ENCODE measurements at regions not wholly inside any gene's neighbourhood (a gene's known extent, or its start where the extent isn't known, plus 50 kb on each side); places are given as distances from the start of the nearest gene placed in this dataset.

- TF ChIP-seq CTCF (conservative IDR thresholded peaks at IDR 0.05) = no peak
- no peak overlapping the region for H3K4me3 Mint-ChIP-seq
- no peak for DNase-seq (ENCODE audit: low read depth, low spot score)
- peaks cover 3% of the 10 kb centered on the region for H3K36me3 Mint-ChIP-seq (ENCODE audit: low read depth)
- H3K27ac Mint-ChIP-seq (ENCODE audit: unreplicated experiment) = no peak overlapping the region
- no peaks in the 10 kb centered on the region for H3K27me3 Mint-ChIP-seq (ENCODE audit: low read depth)
- no peaks in the 10 kb centered on the region for H3K4me1 Mint-ChIP-seq
- H3K9me3 Mint-ChIP-seq = peaks cover 2% of the 10 kb centered on the region
Observed at GRCh38 chr6:23989885-23990533, 136.0 kb upstream of the NRSN1 start.

- Mint-ChIP-seq H3K36me3 (ENCODE audit: low read depth) (peaks cover 3% of the 10 kb centered on the region), H3K27ac (ENCODE audit: unreplicated experiment) (no peak overlapping the region), H3K9me3 (peaks cover 4% of the 10 kb centered on the region), H3K27me3 (ENCODE audit: low read depth) (no peaks in the 10 kb centered on the region), H3K4me3 (no peak overlapping the region), H3K4me1 (no peaks in the 10 kb centered on the region)
- TF ChIP-seq CTCF (conservative IDR thresholded peaks at IDR 0.05) = no peak
- DNase-seq (ENCODE audit: low read depth, low spot score) = no peak
Observed at GRCh38 chr6:23994013-23994412, 132.0 kb upstream of the NRSN1 start.

GRCh38 chr6:24004062-24004461, 122.0 kb upstream of the NRSN1 start:
- H3K4me3 Mint-ChIP-seq = no peak overlapping the region
- no peak for TF ChIP-seq CTCF (conservative IDR thresholded peaks at IDR 0.05)
- H3K27me3 Mint-ChIP-seq (ENCODE audit: low read depth) = no peaks in the 10 kb centered on the region
- no peak for DNase-seq (ENCODE audit: low read depth, low spot score)
- H3K27ac Mint-ChIP-seq (ENCODE audit: unreplicated experiment) = no peak overlapping the region
- no peaks in the 10 kb centered on the region for H3K9me3 Mint-ChIP-seq
- no peaks in the 10 kb centered on the region for H3K36me3 Mint-ChIP-seq (ENCODE audit: low read depth)
- peaks cover 11% of the 10 kb centered on the region for H3K4me1 Mint-ChIP-seq

GRCh38 chr6:24004659-24005058, 121.4 kb upstream of the NRSN1 start:
- Mint-ChIP-seq H3K4me3 (no peak overlapping the region), H3K27ac (ENCODE audit: unreplicated experiment) (no peak overlapping the region), H3K9me3 (no peaks in the 10 kb centered on the region), H3K27me3 (ENCODE audit: low read depth) (no peaks in the 10 kb centered on the region), H3K4me1 (peaks cover 17% of the 10 kb centered on the region), H3K36me3 (ENCODE audit: low read depth) (no peaks in the 10 kb centered on the region)
- no peak for DNase-seq (ENCODE audit: low read depth, low spot score)
- TF ChIP-seq CTCF (conservative IDR thresholded peaks at IDR 0.05) = no peak

GRCh38 chr6:24006254-24006653, 119.8 kb upstream of the NRSN1 start:
- Mint-ChIP-seq H3K9me3 (peaks cover 2% of the 10 kb centered on the region), H3K4me3 (no peak overlapping the region), H3K4me1 (peaks cover 33% of the 10 kb centered on the region), H3K27ac (ENCODE audit: unreplicated experiment) (no peak overlapping the region), H3K36me3 (ENCODE audit: low read depth) (no peaks in the 10 kb centered on the region), H3K27me3 (ENCODE audit: low read depth) (no peaks in the 10 kb centered on the region)
- no peak for DNase-seq (ENCODE audit: low read depth, low spot score)
- TF ChIP-seq CTCF (conservative IDR thresholded peaks at IDR 0.05) = no peak
